SH-SY5Y (cell line): ENCODE measurements at regions not wholly inside any gene's neighbourhood (a gene's known extent, or its start where the extent isn't known, plus 50 kb on each side); places are given as distances from the start of the nearest gene placed in this dataset.

Experiments
- GATA2 ChIP-seq: IDR thresholded peaks from 2 replicates; pipeline ENCODE4 v1.6.1; 2011; ENCODE audit warnings: mild to moderate bottlenecking, low read depth, low read length
- GATA3 ChIP-seq: IDR thresholded peaks from 2 replicates; pipeline ENCODE4 v1.6.1; 2011; ENCODE audit warnings: low read depth, mild to moderate bottlenecking, low read length, moderate library complexity

DNA sequence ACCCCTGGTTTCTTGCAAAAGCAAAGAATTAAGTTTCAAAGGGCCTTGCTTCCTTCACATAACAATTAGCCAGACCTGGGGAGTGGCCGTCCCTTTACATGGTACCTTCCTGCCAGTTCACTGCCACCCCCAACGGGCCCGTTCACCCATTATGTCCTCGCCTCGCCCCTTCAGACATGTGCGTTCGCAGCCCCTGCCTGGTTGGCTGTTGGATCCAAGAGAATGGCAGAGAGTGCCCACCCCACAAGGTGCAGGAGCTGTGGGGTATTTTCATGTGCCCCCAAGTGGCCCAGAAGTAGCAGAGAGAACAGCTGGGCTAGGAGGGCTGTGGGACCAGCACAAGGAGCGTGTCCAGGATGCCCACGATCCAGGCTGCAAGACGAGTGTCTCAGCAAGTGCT lies 422.9 kb upstream of the SULF2 start:
- no peak for TF ChIP-seq GATA3
- TF ChIP-seq GATA2, result no peak

DNA sequence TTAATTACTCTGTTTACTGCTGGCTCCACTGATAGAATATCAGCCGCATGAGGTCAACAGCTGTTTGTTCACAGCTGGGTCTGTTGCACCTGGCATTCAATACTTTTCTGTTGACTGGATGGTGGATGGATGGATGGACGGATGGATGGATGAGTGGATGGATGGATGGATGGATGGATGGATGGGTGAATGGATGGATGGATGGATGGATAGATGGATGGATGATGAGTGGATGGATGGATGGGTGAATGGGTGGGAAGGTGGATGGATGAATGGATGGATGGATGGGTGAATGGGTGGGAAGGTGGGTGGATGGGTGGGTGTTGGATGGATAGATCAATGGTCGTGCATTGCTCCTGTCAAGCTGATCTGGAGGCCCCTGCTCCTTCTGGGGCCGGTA lies 422.2 kb upstream of the SULF2 start:
- TF ChIP-seq GATA3 (no peak), GATA2 (no peak)

DNA sequence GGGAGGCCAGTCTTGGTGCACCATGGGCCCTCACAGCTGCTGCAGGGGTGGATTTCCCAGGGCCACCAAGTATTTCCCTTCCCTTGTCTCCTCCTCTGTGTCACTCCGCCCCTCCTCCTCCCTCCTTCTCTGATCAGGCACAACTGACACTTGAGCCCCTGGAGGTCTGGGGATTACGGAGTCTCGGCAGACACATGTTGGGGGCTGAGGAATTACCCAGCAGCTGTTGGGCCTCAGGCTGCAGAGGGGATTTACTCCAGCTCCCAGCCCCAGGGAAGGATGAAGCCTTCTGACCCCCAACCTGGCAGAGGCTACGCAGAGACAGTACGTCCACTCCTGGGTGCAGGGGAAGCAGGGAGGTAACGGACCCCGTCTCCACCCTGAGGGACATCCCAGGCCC lies 420.5 kb upstream of the SULF2 start:
- TF ChIP-seq GATA2 (no peak), GATA3 (no peak)

DNA sequence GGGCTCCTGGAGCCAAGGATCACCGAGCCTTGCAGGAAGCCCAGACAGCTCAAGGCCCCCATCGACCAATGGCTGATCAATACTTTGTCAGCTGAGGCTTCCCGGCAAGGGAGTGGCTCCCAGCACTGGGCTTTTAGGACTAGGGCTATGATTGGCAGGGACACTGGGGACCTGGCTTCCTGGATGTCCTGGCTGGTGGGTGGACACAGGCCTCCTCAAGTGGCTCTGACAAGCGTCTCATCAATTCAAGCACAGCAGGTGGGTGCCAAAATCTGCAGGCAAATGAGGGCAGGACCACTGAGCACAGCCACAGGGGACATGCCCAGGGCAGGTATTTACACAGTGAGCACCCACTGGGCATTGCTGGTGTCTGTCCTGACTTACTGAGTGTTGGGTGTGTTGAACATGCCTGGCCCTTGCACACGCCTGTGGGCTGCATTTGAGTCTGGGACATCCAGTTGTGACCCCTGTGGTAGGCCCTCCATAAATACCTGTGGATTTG lies 420.1 kb upstream of the SULF2 start:
- TF ChIP-seq GATA3 (no peak), GATA2 (no peak)

DNA sequence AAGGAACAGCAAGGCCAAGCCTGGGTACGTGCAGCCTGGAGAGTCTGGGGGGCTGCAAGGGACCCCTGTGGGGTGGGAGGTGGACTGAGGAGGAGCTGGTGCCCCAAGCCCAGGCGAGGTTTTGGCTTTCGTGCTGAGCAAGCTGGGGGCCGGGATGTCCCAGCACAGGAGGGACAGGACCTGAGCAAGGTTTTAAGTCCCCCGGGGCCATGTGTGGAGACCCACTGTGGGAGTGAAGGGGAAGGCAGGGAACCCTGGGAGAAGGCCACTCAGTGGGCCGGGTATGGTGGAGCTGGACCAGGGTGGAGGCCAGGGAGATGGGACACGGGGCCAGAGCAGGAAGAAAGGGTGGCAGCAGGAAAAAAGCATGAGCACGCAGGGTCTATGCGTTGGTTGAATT lies 419.2 kb upstream of the SULF2 start:
- TF ChIP-seq GATA2 (no peak), GATA3 (no peak)

DNA sequence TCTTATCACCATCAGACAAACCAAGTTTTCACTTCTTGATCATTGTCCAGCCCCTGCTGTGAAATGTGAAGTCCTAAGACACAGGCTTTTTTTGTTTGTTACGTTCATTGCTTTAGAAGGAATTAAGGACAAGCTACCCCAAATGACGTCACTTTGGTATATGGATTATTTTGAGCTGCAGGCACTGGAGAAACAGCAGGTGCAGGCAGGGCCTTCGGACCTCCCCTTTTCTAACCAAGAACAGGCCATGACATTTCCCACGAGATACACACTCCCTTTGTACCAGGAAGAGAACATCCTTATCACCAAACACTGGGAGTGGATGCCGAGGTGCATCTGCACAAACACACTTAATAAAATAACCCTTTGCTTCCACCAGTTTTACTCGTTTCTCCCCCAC lies 418.0 kb upstream of the SULF2 start:
- TF ChIP-seq GATA3 (no peak), GATA2 (no peak)

DNA sequence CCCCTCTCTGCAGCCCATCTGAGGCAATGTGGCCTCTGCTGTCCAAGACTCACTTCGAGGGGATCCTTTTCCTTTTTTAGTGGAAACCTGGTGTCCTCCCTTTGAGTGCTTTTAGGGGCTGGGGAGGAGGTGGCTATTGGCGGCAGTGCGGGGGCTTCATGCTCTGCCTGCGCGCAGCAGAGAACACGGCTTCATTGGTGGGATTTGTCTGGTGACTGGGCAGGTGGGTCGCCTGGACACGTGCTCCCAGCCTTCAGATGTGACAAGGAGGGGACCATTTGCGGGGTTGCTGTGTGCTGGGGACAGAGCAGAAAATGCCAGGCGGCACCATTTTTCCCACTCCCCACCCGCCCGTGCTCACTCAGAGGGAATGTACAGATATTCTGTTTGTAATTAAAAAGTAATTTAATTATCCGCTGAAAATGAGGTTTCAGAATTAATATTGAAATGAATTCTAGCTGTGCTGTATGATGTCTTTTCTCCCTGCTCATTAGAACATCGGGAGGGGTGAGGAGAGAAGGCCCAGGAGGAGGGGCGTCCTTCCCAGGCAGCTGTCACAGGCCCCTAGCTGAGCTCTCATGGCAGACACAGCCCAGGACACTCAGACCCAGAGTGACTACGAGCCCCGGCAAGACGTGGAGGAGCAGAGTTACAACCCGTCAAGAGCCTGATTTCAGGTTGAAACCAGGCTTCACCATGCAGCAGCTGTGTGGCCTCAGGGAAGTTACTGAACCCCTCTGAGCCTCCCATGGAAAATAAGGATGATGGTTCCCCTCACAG lies 417.2 kb upstream of the SULF2 start:
- no peak for TF ChIP-seq GATA2
- no peak for TF ChIP-seq GATA3

DNA sequence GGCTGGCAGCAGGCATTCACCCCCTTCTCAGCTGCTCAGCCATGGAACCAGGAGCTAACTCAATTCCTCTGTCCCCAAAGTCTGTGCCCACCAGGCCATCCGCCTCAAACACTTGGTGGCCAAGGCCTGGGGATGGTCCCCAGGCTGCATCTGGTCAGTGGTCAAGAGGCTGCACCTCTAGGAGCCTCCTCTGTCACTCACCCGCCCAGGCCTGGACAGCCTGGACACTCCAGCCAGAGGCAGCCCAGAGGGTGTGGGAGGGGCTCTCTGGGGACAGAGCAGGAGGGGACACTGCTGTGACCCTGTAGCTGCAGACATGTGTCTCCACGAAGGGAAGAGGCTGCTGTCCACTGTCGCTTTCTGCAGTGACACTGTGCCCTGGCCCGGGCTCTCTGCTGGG lies 416.6 kb upstream of the SULF2 start:
- TF ChIP-seq GATA2, result no peak
- TF ChIP-seq GATA3, result no peak

DNA sequence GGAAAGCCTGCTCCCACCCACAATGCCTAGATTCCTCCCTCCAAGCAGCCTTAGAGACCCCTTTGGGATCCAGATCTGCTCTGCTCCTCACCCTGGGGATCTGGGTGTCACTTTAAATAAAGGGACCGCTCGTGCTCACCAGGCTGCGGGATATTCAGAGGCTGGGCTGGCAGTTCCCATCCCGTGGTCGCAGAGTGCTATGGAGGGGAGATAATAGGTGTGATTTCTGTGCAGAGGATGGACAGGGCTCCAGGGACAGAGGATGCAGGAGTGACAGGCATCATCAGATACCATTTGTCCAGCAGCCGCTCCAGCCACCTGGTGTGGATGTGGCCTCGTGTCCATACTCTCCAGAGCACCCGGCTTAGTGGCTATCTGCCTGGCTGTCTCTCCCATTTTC lies 415.9 kb upstream of the SULF2 start:
- TF ChIP-seq GATA3 (no peak), GATA2 (0 out of 2 replicates have a peak, but pooled peaks have one; percentile 12)

DNA sequence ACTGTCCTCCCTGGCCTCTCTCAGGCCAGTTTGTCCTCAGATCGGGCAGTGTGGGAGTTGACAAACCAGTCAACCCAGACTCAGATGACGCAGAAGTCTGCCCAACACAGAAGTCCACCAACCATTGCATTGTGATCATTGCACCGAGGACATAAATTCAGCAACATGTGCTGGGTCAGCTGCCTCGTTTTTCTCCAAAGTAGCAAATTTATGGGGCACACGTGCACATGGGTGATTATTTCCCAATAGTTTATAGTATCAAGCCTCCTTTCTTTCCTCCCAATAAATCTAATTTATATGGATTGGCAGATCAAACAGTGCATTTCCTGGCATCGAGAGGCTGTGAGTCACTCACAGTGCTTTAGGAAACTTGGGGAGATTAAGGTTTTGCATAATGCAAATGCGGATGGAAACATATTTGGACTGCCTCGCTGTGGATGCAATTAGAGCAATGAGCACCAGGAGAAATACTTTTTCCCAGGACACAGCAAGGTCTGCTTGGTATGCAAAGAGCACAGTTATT lies 413.7 kb upstream of the SULF2 start:
- TF ChIP-seq GATA2 (no peak), GATA3 (no peak)

DNA sequence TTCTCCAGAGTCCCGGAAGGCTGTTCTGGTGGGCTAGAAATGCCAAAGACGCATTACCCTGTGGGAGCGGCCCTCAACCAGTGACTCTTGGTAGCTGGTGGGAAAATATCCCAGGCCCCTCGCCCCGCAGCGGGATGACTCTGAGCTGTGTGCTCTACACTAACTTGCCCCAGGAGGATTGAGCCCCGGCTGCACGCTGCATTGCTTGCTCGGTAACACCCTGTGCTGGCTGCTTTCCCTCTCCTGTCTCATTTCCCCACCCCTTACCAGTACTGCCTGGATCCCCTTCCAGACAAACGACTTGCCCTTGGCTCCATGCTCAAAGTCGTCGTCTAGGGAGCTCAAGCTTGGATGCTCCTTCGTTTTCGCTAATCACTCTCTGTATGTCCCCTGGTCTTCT lies 411.8 kb upstream of the SULF2 start:
- TF ChIP-seq GATA2 (no peak), GATA3 (no peak)

DNA sequence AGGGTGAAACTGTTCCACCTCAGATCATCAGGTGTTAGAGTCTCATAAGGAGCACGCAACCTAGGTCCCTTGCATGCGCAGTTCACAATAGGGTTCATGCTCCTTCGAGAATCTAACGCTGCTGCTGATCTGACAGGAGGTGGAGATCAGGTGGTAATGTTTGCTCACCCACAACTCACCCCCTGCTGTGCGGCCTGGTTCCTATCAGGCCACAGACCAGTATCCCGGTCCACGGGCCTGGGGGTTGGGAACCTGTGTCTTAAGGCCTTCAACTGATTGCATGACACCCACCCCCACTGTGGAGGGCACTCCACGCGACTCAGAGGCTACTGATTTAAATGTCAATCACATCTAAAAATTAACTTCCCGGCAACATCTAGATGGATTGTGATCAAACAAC lies 411.2 kb upstream of the SULF2 start:
- no peak for TF ChIP-seq GATA3
- no peak for TF ChIP-seq GATA2

DNA sequence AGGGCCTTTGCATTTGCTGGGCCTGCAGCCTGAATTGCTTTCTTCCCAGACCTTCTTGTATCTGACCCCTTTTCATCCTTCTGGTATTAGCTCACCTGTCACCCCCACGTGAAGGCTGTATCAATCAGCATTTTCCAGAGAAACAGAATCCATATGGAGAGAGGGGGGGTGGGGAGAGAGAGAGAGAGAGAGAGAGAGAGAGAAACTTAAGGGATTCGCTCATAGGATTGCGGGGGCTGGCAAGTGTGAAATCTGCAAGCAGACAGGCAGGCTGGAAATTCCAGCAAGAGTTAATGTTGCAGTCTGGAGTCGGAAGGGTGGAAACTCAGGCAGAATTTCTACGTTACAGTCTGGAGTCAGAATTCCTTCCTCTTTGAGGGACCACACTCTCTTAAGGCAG lies 410.7 kb upstream of the SULF2 start:
- TF ChIP-seq GATA2 (no peak), GATA3 (no peak)

DNA sequence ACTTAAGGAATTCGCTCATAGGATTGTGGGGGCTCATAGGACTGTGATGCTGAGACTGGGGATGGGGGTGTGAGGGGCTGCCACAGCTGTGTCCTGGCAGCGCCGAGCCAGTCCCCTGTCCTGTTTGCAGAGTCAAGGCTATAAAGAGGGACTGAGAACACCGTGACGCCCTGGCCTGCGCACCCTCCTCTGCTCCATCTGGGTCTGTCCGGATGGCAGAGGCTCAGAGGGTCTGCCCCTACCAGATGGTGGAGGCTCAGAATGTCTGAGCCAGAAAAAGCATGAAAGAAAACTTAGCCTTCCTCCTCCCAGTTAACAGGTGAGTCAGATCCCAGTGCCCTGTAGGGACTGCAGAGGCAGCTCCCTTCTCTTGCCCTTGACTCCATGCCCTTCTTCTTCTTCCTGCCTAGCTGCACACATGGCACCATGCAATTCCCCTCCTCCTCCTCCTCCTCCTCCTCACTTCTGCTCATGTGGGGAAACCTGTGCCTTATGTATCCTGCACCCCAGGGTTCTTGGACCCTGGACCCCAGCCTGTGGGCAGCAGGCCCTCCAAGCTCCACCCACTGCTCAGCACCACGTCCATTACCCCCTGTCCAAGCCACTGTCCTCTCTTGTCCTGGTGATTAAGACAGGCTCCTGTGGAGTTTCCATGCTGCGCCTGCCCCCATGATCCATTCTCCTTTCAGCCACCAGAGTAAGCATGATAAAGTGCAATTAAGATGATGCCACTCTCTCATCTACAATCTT lies 410.0 kb upstream of the SULF2 start:
- TF ChIP-seq GATA3, result no peak

DNA sequence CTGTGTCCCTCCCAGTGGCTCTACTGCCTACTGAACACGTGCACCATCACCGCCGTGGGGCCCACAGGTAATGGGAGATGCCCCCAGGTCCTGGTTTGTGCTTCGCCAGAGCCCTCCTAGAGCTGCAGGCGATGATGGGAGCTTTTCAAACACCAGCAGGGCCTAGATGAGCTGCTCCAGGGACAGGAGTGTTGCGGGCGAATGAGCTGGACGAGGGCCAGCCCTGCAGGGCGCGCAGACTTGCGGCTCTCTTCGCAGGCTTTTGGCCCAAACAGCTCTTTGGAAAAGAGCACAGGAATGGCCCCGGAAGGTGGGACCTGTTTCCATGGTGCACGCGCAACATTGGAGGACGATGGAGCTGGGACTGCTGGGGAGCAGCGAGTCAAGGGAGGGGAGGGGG lies 409.3 kb upstream of the SULF2 start:
- TF ChIP-seq GATA2 (no peak), GATA3 (no peak)
